HepG2 (cell line): ENCODE measurements at regions not wholly inside any gene's neighbourhood (a gene's known extent, or its start where the extent isn't known, plus 50 kb on each side); places are given as distances from the start of the nearest gene placed in this dataset.

Experiments used
- ATAC-seq: fragments of 200-7000 bp; cut with Tn5 transposase; 3 replicates; pipeline ENCODE4 v1.9.1; 2020; ENCODE audit warnings: mild to moderate bottlenecking, moderate library complexity
- BruUV-seq: library from RNA; stranded (reverse); fragments of 400-500 nt; replicated peaks from 2 replicates; lab custom pipeline; 2021; lab: Mats Ljungman, UMichigan
- CTCF ChIA-PET: fragments of 300-600 bp; formaldehyde crosslinking; extraction: SDS; loops from one replicate; lab custom pipeline; 2021; ENCODE audit warnings: low total read pairs, inconsistent platforms, low intra/inter-chr PET ratio; lab: Yijun Ruan, JAX
- POLR2A ChIA-PET: fragments of 350-600 bp; sonication (Branson Sonifier 250); formaldehyde crosslinking; loops from one replicate; lab custom pipeline; 2020; ENCODE audit warnings: antibody characterized with exemption, inconsistent platforms; lab: Yijun Ruan, JAX
- DNase-seq: peaks from one replicate; pipeline ENCODE4 v3.0.0-alpha.2; 2015; ENCODE audit warnings: low spot score
- FAIRE-seq: peaks from 3 replicates; lab custom pipeline; 2011; peaks lifted over from hg19 to GRCh38; lab: Jason Lieb, UNC
- H2AFZ ChIP-seq: one replicate; pipeline ENCODE4 v1.6.1; 2011; ENCODE audit warnings: low read length, inconsistent platforms
- H3K27ac ChIP-seq: fragments of 300-600 bp; 3 replicates; pipeline ENCODE4 v1.8.0; 2011; ENCODE audit warnings: mixed run types, mild to moderate bottlenecking, mixed read lengths, low read length, inconsistent platforms; ENCODE audit not compliant: insufficient read depth; ENCODE audit errors: extremely low read length
- H3K27me3 ChIP-seq, 2 experiments: fragments of 200-600 bp in 1 of 2; 2 replicates in 1 of 2; 3 replicates in 1 of 2; pipeline versions ENCODE4 v1.6.0 to v1.8.0; 2011; ENCODE audit warnings: low read length in 2 of 2, mild to moderate bottlenecking in 2 of 2, moderate library complexity in 2 of 2, inconsistent platforms in 1 of 2; ENCODE audit not compliant: insufficient read depth in 2 of 2, control insufficient read depth in 1 of 2
- H3K36me3 ChIP-seq, 2 experiments: fragments of 200-600 bp in 1 of 2; replicated peaks in 1 of 2; 2 replicates in 1 of 2; 3 replicates in 1 of 2; pipeline versions ENCODE4 v1.5.1 to v1.8.0; 2011; ENCODE audit warnings: low read length in 2 of 2, inconsistent platforms in 1 of 2; ENCODE audit not compliant: insufficient read depth in 2 of 2, control insufficient read depth in 1 of 2
- H3K4me1 ChIP-seq: 2 replicates; pipeline ENCODE4 v1.5.1; 2012; ENCODE audit warnings: low read length, inconsistent platforms; ENCODE audit not compliant: insufficient read depth
- H3K4me2 ChIP-seq: 2 replicates; pipeline ENCODE4 v1.6.0; 2011; ENCODE audit warnings: low read depth, low read length, inconsistent platforms
- H3K4me3 ChIP-seq, 3 experiments: fragments of 200-600 bp in 1 of 3; sonication (generic), shearing (Covaris generic) in 1 of 3; replicated peaks in 1 of 3; 2 replicates each; pipeline ENCODE4 v1.5.1; 2011 to 2016; ENCODE audit warnings: low read length in 3 of 3, inconsistent platforms in 2 of 3, low read depth in 2 of 3, mild to moderate bottlenecking in 2 of 3, control low read depth in 1 of 3, mixed read lengths in 1 of 3; ENCODE audit not compliant: insufficient read depth in 1 of 3
- H3K79me2 ChIP-seq: one replicate; pipeline ENCODE4 v1.6.1; 2011; ENCODE audit warnings: low read length, inconsistent platforms; ENCODE audit not compliant: insufficient read depth
- H3K9ac ChIP-seq: 2 replicates; pipeline ENCODE4 v1.6.0; 2011; ENCODE audit warnings: mild to moderate bottlenecking, low read depth, low read length, inconsistent platforms; ENCODE audit not compliant: insufficient read depth
- H3K9me3 ChIP-seq: 2 replicates; pipeline ENCODE4 v1.5.1; 2012; ENCODE audit warnings: mild to moderate bottlenecking, low read length
- H4K20me1 ChIP-seq: 2 replicates; pipeline ENCODE4 v1.6.0; 2011; ENCODE audit warnings: inconsistent platforms, mild to moderate bottlenecking, low read length, moderate library complexity; ENCODE audit not compliant: insufficient read depth
- HNF4A ChIP-seq: sonication (generic); formaldehyde crosslinking; IDR thresholded peaks from 2 replicates; pipeline ENCODE4 v1.4.0; 2020; ENCODE audit warnings: missing genetic modification reagents
- IRF2 ChIP-seq: IDR thresholded peaks from 2 replicates; pipeline ENCODE4 v1.6.1; 2018; ENCODE audit warnings: missing genetic modification reagents, missing compliant biosample characterization
- ISX ChIP-seq: sonication (generic); formaldehyde crosslinking; conservative IDR thresholded peaks from 2 replicates; pipeline ENCODE4 v1.5.0; 2020; ENCODE audit warnings: missing genetic modification reagents
- JUND ChIP-seq: sonication (generic); formaldehyde crosslinking; IDR thresholded peaks from 2 replicates; pipeline ENCODE4 v1.8.0; 2022; ENCODE audit warnings: mild to moderate bottlenecking, missing genetic modification reagents
- SOX13 ChIP-seq, 3 experiments: fragments of 450-650 bp in 1 of 3; sonication (generic) in 1 of 3; formaldehyde crosslinking in 1 of 3; IDR thresholded peaks in 2 of 3; conservative IDR thresholded peaks in 1 of 3; 2 replicates each; pipeline versions ENCODE4 v1.5.0 to v1.6.1; 2016 to 2020; ENCODE audit warnings: antibody characterized with exemption in 1 of 3, mild to moderate bottlenecking in 1 of 3, missing compliant biosample characterization in 1 of 3, missing genetic modification reagents in 1 of 3, moderate library complexity in 1 of 3
- TAF15 ChIP-seq: fragments of 200-400 bp; formaldehyde crosslinking; IDR thresholded peaks from one replicate; pipeline ENCODE4 v1.6.1; 2018; ENCODE audit warnings: mild to moderate bottlenecking, low read depth, low read length; ENCODE audit not compliant: poor library complexity, severe bottlenecking
- TSC22D2 ChIP-seq: sonication (generic); formaldehyde crosslinking; IDR thresholded peaks from 2 replicates; pipeline ENCODE4 v1.5.1; 2020; ENCODE audit warnings: missing genetic modification reagents, mild to moderate bottlenecking, borderline replicate concordance
- ZBTB33 ChIP-seq: sonication (generic); formaldehyde crosslinking; IDR thresholded peaks from 2 replicates; pipeline ENCODE4 v1.4.0; 2020; ENCODE audit warnings: missing genetic modification reagents
- ZNF160 ChIP-seq: sonication (generic); formaldehyde crosslinking; IDR thresholded peaks from 2 replicates; pipeline ENCODE4 v1.8.0; 2022; ENCODE audit warnings: mild to moderate bottlenecking, inconsistent platforms, missing genetic modification reagents
- ZNF503 ChIP-seq: sonication (generic); formaldehyde crosslinking; IDR thresholded peaks from 2 replicates; pipeline ENCODE4 v1.4.0; 2020; ENCODE audit warnings: missing genetic modification reagents
- ZNF691 ChIP-seq: sonication (generic); formaldehyde crosslinking; IDR thresholded peaks from 2 replicates; pipeline ENCODE4 v1.4.0; 2020; ENCODE audit warnings: missing genetic modification reagents, low read depth, mild to moderate bottlenecking, borderline replicate concordance
- WGBS: methylation state at CpG from one replicate; pipeline ENCODE4 v1.1.6; 2017; ENCODE audit warnings: low lambda C conversion rate; 5-methylcytosine and 5-hydroxymethylcytosine counted together
- in situ Hi-C: cut with HindIII; loops from 2 replicates; pipeline ENCODE4 v1.10.0; 2017; ENCODE audit warnings: low pct_unique_long_range_greater_than_20kb; ENCODE audit not compliant: extremely low pct_ligation_motif_present
- intact Hi-C: fragments of 100-400 bp; cut with micrococcal nuclease; formaldehyde crosslinking; loops from one replicate; pipeline ENCODE4 v1.10.0; 2022; ENCODE audit not compliant: unreplicated experiment

GRCh38 chr5:68116408-68116807 lies 99.1 kb upstream of the PIK3R1 start:
- Histone ChIP-seq H3K36me3 (no peaks in the 10 kb centered on the region), H3K27me3 (no peaks in the 10 kb centered on the region), H2AFZ (no peak overlapping the region), H3K9me3 (no peaks in the 10 kb centered on the region), H3K4me3 (no peak overlapping the region), H3K4me1 (peaks cover 20% of the 10 kb centered on the region), H3K9ac (no peak overlapping the region), H3K79me2 (no peaks in the 10 kb centered on the region), H4K20me1 (no peaks in the 10 kb centered on the region), H3K27ac (no peak overlapping the region), H3K4me2 (no peak overlapping the region)
- DNase-seq (no peak), FAIRE-seq (no peak), ATAC-seq (peak; percentile 75)
- intact Hi-C loops (no loop called here), in situ Hi-C loops (no loop called here)
- 0% methylated on average over 2 of the region's 2 CpGs for WGBS
- TF ChIP-seq ISX (CRISPR knock-in tag) = no peak
- no peak for TF ChIP-seq SOX13 (IDR thresholded peaks at IDR 0.05)
- TF ChIP-seq SOX13 (CRISPR knock-in tag; conservative IDR thresholded peaks at IDR 0.05 in 1 of 2, IDR thresholded peaks at IDR 0.05 in 1 of 2) = no peak
- TF ChIP-seq TAF15 = no peak
- TF ChIP-seq HNF4A = peak; percentile 53
- no peak for TF ChIP-seq IRF2 (CRISPR knock-in tag)
- no peak for TF ChIP-seq ZBTB33 (CRISPR knock-in tag)
- no peak for TF ChIP-seq ZNF160
- no TSS peak for BruUV-seq
- CTCF ChIA-PET = no interaction called here
- POLR2A ChIA-PET = no interaction called here

- no peak for TF ChIP-seq TSC22D2 (CRISPR knock-in tag)
- no peak for TF ChIP-seq ZNF691 (CRISPR knock-in tag)
- TF ChIP-seq JUND (CRISPR knock-in tag) = no peak
- TF ChIP-seq ZNF503 (CRISPR knock-in tag) = no peak
- H2AFZ ChIP-seq = no peak overlapping the region
- CTCF ChIA-PET = no interaction called here
- no peak overlapping the region for H3K4me2 ChIP-seq
- H3K79me2 ChIP-seq = no peaks in the 10 kb centered on the region
- BruUV-seq = no TSS peak
- ATAC-seq = no peak
- no peak for DNase-seq
- H3K4me1 ChIP-seq = peaks cover 20% of the 10 kb centered on the region
- no peak overlapping the region for H3K9ac ChIP-seq
- no peak for FAIRE-seq
- intact Hi-C loops = no loop called here
- H3K4me3 ChIP-seq = no peak overlapping the region
- no peaks in the 10 kb centered on the region for H3K9me3 ChIP-seq
- POLR2A ChIA-PET = no interaction called here
- no peak overlapping the region for H3K27ac ChIP-seq
- WGBS = 28% methylated on average over 2 of the region's 2 CpGs
- H3K36me3 ChIP-seq = no peaks in the 10 kb centered on the region
- in situ Hi-C loops = no loop called here
- no peaks in the 10 kb centered on the region for H3K27me3 ChIP-seq
- H4K20me1 ChIP-seq = no peaks in the 10 kb centered on the region
These were observed 100.0 kb upstream of the PIK3R1 start for GRCh38 chr5:68115584-68115983.
